HEK293 (cell line): ENCODE measurements at regions not wholly inside any gene's neighbourhood (a gene's known extent, or its start where the extent isn't known, plus 50 kb on each side); places are given as distances from the start of the nearest gene placed in this dataset.

ENCODE experiments used
- CTCF ChIP-seq: fragments of 450-650 bp; formaldehyde crosslinking; IDR thresholded peaks from 2 replicates; pipeline ENCODE4 v1.5.1; 2016; ENCODE audit warnings: missing biosample characterization, missing genetic modification characterization
- ELK4 ChIP-seq: IDR thresholded peaks from 2 replicates; pipeline ENCODE4 v1.6.1; 2011; ENCODE audit warnings: mild to moderate bottlenecking, low read depth, low read length, borderline replicate concordance
- RBAK ChIP-seq: fragments of 450-650 bp; formaldehyde crosslinking; IDR thresholded peaks from 2 replicates; pipeline ENCODE4 v1.5.1; 2016; ENCODE audit warnings: missing biosample characterization, missing genetic modification characterization
- REST ChIP-seq: fragments of 450-650 bp; formaldehyde crosslinking; IDR thresholded peaks from 2 replicates; pipeline ENCODE4 v1.5.1; 2016; ENCODE audit warnings: missing biosample characterization, missing genetic modification characterization
- YY1 ChIP-seq: fragments of 450-650 bp; formaldehyde crosslinking; IDR thresholded peaks from 2 replicates; pipeline ENCODE4 v1.5.1; 2018; ENCODE audit warnings: missing biosample characterization, missing genetic modification characterization
- ZNF2 ChIP-seq: fragments of 450-650 bp; formaldehyde crosslinking; IDR thresholded peaks from 2 replicates; pipeline ENCODE4 v1.5.1; 2016; ENCODE audit warnings: missing biosample characterization, missing genetic modification characterization
- ZNF274 ChIP-seq, 2 experiments: fragments of 200-500 bp in 1 of 2; fragments of 450-650 bp in 1 of 2; sonication (Bioruptor generic) in 1 of 2; formaldehyde crosslinking in 1 of 2; IDR thresholded peaks; 2 replicates each; pipeline versions ENCODE4 v1.5.1 to v1.6.1; 2014 to 2016; ENCODE audit warnings: borderline replicate concordance in 1 of 2, inconsistent platforms in 1 of 2, low read length in 1 of 2, missing biosample characterization in 1 of 2, missing genetic modification characterization in 1 of 2
- ZNF280D ChIP-seq: fragments of 450-650 bp; formaldehyde crosslinking; IDR thresholded peaks from 2 replicates; pipeline ENCODE4 v1.5.1; 2016; ENCODE audit warnings: missing biosample characterization, missing genetic modification characterization
- ZNF558 ChIP-seq: fragments of 450-650 bp; formaldehyde crosslinking; IDR thresholded peaks from 2 replicates; pipeline ENCODE4 v1.5.1; 2016; ENCODE audit warnings: missing biosample characterization, missing genetic modification characterization
- ZNF629 ChIP-seq: fragments of 450-650 bp; formaldehyde crosslinking; IDR thresholded peaks from 2 replicates; pipeline ENCODE4 v1.5.1; 2017; ENCODE audit warnings: missing biosample characterization, missing genetic modification characterization
- ZSCAN18 ChIP-seq: fragments of 450-650 bp; formaldehyde crosslinking; IDR thresholded peaks from 2 replicates; pipeline ENCODE4 v1.5.1; 2016; ENCODE audit warnings: missing biosample characterization, missing genetic modification characterization

GRCh38 chr6:134374491-134375219, 56.7 kb upstream of the SGK1 start:
- TF ChIP-seq RBAK (tag by site-specific recombination) (no peak), YY1 (tag by site-specific recombination) (no peak), CTCF (tag by site-specific recombination) (no peak), ELK4 (no peak), ZNF558 (tag by site-specific recombination) (no peak), ZNF274 (IDR thresholded peaks at IDR 0.05; ENCODE audit: low read length) (no peak), ZNF274 (tag by site-specific recombination; IDR thresholded peaks at IDR 0.05; ENCODE audit: borderline replicate concordance) (no peak), ZNF280D (tag by site-specific recombination) (no peak), ZNF2 (no peak), ZSCAN18 (tag by site-specific recombination) (no peak), REST (tag by site-specific recombination) (no peak), ZNF629 (tag by site-specific recombination) (no peak)
